ENCODE measurements at regions not wholly inside any gene's neighbourhood (a gene's known extent, or its start where the extent isn't known, plus 50 kb on each side); places are given as distances from the start of the nearest gene placed in this dataset.

DNA sequence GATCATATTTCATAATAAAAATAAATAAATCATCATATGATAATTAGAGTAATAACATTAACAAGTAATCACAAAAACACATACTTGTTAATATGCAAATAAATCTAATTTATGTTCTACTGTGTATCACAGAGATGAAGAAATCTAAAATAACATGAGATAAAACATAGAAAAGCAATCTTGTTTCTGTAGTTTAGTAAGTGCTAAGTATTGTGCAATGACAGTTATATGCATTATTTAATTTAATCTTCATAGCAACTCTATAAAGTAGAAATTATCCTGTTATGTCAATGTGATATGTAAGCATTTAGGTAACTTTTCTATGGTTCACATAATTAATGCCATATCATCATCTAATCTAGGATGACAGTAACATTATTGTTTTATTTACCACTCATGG lies 108.2 kb upstream of the KCNMB2 start:
- TF ChIP-seq POLR2AphosphoS5 (IDR thresholded peaks at IDR 0.05) (no peak), EP300 (IDR thresholded peaks at IDR 0.05) (no peak), POLR2A (IDR thresholded peaks at IDR 0.05; ENCODE audit: low read depth) (no peak)
- TF ChIP-seq, protein P1, sequence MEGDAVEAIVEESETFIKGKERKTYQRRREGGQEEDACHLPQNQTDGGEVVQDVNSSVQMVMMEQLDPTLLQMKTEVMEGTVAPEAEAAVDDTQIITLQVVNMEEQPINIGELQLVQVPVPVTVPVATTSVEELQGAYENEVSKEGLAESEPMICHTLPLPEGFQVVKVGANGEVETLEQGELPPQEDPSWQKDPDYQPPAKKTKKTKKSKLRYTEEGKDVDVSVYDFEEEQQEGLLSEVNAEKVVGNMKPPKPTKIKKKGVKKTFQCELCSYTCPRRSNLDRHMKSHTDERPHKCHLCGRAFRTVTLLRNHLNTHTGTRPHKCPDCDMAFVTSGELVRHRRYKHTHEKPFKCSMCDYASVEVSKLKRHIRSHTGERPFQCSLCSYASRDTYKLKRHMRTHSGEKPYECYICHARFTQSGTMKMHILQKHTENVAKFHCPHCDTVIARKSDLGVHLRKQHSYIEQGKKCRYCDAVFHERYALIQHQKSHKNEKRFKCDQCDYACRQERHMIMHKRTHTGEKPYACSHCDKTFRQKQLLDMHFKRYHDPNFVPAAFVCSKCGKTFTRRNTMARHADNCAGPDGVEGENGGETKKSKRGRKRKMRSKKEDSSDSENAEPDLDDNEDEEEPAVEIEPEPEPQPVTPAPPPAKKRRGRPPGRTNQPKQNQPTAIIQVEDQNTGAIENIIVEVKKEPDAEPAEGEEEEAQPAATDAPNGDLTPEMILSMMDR (IDR thresholded peaks at IDR 0.05) = no peak
